ENCODE measurements at regions not wholly inside any gene's neighbourhood (a gene's known extent, or its start where the extent isn't known, plus 50 kb on each side); places are given as distances from the start of the nearest gene placed in this dataset.

DNA sequence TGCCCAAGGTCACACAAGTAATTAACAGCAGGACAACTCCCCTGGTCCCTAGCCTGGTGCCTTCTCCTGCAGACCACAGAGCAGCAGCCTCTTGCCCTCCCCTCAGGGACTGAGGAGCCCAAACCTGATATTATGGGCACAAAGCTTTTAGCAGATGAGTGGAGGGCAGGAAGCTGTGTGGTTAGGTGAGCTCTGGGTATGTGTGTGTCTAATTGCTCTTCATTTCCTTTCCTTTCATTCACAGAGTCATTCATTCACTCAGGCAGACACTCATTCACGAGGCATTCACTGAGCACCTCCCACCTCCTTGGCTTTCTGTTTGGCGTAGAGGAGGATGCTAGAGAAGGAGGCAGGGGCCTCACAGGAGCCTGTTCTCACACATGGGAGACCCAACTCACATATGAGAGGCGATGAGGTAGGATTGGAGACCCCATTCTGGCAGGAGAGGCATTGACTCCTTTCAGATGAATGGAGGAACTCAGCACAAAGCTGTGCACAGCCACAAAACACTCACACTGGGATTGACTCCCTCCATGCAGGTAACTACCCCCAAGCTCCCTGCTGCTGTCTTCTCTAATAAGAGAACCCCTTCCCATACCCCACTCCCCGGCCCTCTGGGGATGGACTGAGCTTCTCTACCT lies 306.8 kb upstream of the SKOR2 start:
- 83% methylated on average over 2 of the region's 4 CpGs for WGBS (ENCODE audit: insufficient coverage)
- Histone ChIP-seq H3K9me3 (replicated peaks in 1 of 2; ENCODE audit: control insufficient read depth in 1 of 2, insufficient read depth in 1 of 2, low read length in 2 of 2) (no peaks in the 10 kb centered on the region), H3K79me2 (ENCODE audit: insufficient read depth, low read length) (no peaks in the 10 kb centered on the region), H3K9ac (ENCODE audit: insufficient read depth, low read length, poor library complexity, severe bottlenecking) (no peak overlapping the region), H3K36me3 (replicated peaks in 1 of 2; ENCODE audit: control insufficient read depth in 1 of 2, insufficient read depth in 2 of 2, low read length in 2 of 2) (no peaks in the 10 kb centered on the region), H3K4me2 (replicated peaks; ENCODE audit: extremely low read depth, low read length, poor library complexity, severe bottlenecking) (no peak overlapping the region), H3K4me1 (ENCODE audit: control insufficient read depth in 1 of 2, insufficient read depth in 2 of 2, low read length in 2 of 2) (no peaks in the 10 kb centered on the region), H4K20me1 (ENCODE audit: insufficient read depth, low read length) (no peaks in the 10 kb centered on the region), H2AFZ (ENCODE audit: insufficient read depth, low read depth, low read length, poor library complexity, severe bottlenecking) (no peak overlapping the region), H3K27ac (ENCODE audit: low read depth in 1 of 2, low read length in 2 of 2) (no peak overlapping the region), H3K27me3 (ENCODE audit: control insufficient read depth in 2 of 2, insufficient read depth in 2 of 2, low read length in 2 of 2) (no peaks in the 10 kb centered on the region), H3K4me3 (replicated peaks in 1 of 3; ENCODE audit: low read depth in 2 of 3, low read length in 3 of 3) (no peak overlapping the region)
- no peak for DNase-seq
- Mint-ChIP-seq H3K4me3 (no peak overlapping the region), H3K36me3 (no peaks in the 10 kb centered on the region), H3K27me3 (ENCODE audit: low read depth in 3 of 3) (peaks cover 2 to 13% (median 12%) of the 10 kb centered on the region in 3 donors), H3K9me3 (peaks cover 0 to 4% (median 0%) of the 10 kb centered on the region in 7 donors), H3K27ac (no peak overlapping the region), H3K4me1 (no peaks in the 10 kb centered on the region)
- TF ChIP-seq, protein P1, sequence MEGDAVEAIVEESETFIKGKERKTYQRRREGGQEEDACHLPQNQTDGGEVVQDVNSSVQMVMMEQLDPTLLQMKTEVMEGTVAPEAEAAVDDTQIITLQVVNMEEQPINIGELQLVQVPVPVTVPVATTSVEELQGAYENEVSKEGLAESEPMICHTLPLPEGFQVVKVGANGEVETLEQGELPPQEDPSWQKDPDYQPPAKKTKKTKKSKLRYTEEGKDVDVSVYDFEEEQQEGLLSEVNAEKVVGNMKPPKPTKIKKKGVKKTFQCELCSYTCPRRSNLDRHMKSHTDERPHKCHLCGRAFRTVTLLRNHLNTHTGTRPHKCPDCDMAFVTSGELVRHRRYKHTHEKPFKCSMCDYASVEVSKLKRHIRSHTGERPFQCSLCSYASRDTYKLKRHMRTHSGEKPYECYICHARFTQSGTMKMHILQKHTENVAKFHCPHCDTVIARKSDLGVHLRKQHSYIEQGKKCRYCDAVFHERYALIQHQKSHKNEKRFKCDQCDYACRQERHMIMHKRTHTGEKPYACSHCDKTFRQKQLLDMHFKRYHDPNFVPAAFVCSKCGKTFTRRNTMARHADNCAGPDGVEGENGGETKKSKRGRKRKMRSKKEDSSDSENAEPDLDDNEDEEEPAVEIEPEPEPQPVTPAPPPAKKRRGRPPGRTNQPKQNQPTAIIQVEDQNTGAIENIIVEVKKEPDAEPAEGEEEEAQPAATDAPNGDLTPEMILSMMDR (IDR thresholded peaks at IDR 0.05) = no peak
- intact Hi-C loops (cut with micrococcal nuclease) = loop anchor here in 1 of 2 donors (10.0 kb wide), 1 partner anchor 57 kb away; no protein-coding TSS in a partner anchor

DNA sequence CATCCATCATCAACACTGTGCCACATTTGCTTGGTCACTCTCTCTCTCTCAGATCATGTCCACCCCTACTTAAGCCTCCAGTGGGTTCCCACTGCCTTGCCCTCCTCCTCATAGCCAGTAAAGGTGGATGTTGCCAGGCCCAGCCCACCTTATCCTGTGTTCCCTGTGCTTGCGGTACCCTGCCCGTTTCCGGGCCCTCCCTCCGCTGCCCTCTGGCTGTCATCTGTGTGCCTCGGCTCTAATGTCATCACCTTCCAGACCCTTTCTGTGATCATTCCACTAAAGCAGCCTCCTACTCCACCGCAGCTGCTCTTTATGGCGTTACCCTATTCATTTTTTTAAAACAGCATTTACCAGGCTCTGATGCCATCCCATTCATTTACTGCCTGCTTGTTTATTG lies 305.7 kb upstream of the SKOR2 start:
- no peaks in the 10 kb centered on the region for H3K36me3 ChIP-seq (replicated peaks in 1 of 2; ENCODE audit: control insufficient read depth in 1 of 2, insufficient read depth in 2 of 2, low read length in 2 of 2)
- peaks cover 0 to 4% (median 0%) of the 10 kb centered on the region in 7 donors for H3K9me3 Mint-ChIP-seq
- H3K27ac Mint-ChIP-seq = no peak overlapping the region
- no peak overlapping the region for H3K4me3 ChIP-seq (replicated peaks in 1 of 3; ENCODE audit: low read depth in 2 of 3, low read length in 3 of 3)
- H3K9ac ChIP-seq (ENCODE audit: insufficient read depth, low read length, poor library complexity, severe bottlenecking) = no peak overlapping the region
- no peak overlapping the region for H2AFZ ChIP-seq (ENCODE audit: insufficient read depth, low read depth, low read length, poor library complexity, severe bottlenecking)
- no peaks in the 10 kb centered on the region for H3K4me1 Mint-ChIP-seq
- H3K36me3 Mint-ChIP-seq = no peaks in the 10 kb centered on the region
- no peaks in the 10 kb centered on the region for H3K27me3 ChIP-seq (ENCODE audit: control insufficient read depth in 2 of 2, insufficient read depth in 2 of 2, low read length in 2 of 2)
- intact Hi-C loops (cut with micrococcal nuclease) = loop anchor here in 1 of 2 donors (10.0 kb wide), 1 partner anchor 58 kb away; no protein-coding TSS in a partner anchor
- TF ChIP-seq, protein P1 (IDR thresholded peaks at IDR 0.05) = no peak
- peaks cover 2 to 13% (median 12%) of the 10 kb centered on the region in 3 donors for H3K27me3 Mint-ChIP-seq (ENCODE audit: low read depth in 3 of 3)
- 88% methylated on average over 7 of the region's 7 CpGs for WGBS (ENCODE audit: insufficient coverage)
- H3K27ac ChIP-seq (ENCODE audit: low read depth in 1 of 2, low read length in 2 of 2) = no peak overlapping the region
- no peak overlapping the region for H3K4me3 Mint-ChIP-seq
- no peaks in the 10 kb centered on the region for H3K79me2 ChIP-seq (ENCODE audit: insufficient read depth, low read length)
- no peaks in the 10 kb centered on the region for H4K20me1 ChIP-seq (ENCODE audit: insufficient read depth, low read length)
- H3K4me1 ChIP-seq (ENCODE audit: control insufficient read depth in 1 of 2, insufficient read depth in 2 of 2, low read length in 2 of 2) = no peaks in the 10 kb centered on the region
- H3K9me3 ChIP-seq (replicated peaks in 1 of 2; ENCODE audit: control insufficient read depth in 1 of 2, insufficient read depth in 1 of 2, low read length in 2 of 2) = no peaks in the 10 kb centered on the region
- no peak overlapping the region for H3K4me2 ChIP-seq (replicated peaks; ENCODE audit: extremely low read depth, low read length, poor library complexity, severe bottlenecking)
- DNase-seq = no peak
